ENCODE measurements at regions not wholly inside any gene's neighbourhood (a gene's known extent, or its start where the extent isn't known, plus 50 kb on each side); places are given as distances from the start of the nearest gene placed in this dataset.

- no peak for DNase-seq
Measured at GRCh38 chr5:18264126-18264882, 630.0 kb downstream of the TAF11L14 start.

GRCh38 chr5:18270635-18271338 is 636.5 kb downstream of the TAF11L14 start:
- peak; percentile 7 for DNase-seq

DNA sequence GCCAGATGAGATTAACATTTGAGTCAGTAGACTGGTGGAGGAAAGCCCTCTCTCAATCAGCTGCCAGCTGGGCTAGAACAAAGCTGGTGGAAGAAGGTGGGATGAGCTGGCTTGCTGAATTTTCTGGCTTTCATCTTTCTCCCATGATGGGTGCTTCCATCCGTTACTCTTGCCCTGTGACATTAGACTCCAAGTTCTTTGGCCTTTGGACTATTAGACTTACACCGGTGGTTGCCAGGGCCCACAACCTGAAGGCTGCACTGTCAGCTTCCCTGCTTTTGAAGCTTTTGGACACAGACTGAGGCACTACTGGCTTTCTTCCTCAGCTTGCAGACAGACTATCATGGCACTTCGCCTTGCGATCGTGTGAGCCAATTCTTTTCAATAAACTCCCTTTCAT is 642.7 kb downstream of the TAF11L14 start:
- DNase-seq = no peak

DNA sequence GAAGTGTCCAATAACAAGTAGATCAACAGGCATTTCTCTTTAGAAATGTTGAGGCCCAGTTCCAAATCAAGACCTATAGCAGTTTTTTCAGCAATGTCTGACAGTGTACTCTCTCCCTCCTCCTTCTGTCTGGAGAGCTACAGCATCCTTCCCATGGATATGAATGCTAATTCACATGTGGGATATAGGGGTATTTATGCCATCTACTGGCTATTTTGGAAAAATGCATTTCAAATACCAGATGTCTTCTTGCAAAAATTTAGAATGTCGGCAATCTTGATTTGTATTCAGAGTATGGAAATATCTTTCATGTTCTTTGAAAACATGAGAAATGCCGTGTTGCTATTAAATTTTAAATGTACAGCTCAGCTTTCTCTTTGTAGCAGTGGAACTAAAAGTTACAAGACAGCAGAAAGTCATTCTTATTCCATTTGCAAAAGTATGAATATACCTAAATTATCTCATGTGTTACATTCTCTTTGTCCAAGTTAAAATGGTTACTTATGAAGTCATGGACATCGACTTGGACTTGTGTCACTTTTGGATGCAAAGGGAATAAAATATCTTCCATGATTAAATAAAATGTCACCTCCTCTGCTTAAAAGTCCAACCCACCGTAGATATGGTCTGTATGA is 647.8 kb downstream of the TAF11L14 start:
- DNase-seq = peak; percentile 50

DNA sequence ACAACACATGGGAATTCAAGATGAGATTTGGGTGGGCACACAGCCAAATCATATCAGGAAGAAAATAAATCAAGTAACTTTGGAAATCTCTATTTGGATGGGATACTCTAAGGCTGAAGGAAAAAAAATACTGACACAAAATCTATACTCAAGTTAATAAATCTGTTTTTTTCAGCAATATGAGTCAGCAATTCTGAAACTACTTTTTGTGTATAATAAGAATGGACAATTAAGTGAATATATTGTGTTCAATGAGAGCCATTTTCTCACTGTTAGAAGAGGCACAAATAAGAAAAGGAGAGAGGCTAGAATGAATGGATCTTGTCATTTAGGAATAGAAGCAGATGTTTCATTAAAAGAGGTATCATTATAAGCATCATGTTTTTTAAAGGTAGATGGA is 651.0 kb downstream of the TAF11L14 start:
- no peak for DNase-seq

DNA sequence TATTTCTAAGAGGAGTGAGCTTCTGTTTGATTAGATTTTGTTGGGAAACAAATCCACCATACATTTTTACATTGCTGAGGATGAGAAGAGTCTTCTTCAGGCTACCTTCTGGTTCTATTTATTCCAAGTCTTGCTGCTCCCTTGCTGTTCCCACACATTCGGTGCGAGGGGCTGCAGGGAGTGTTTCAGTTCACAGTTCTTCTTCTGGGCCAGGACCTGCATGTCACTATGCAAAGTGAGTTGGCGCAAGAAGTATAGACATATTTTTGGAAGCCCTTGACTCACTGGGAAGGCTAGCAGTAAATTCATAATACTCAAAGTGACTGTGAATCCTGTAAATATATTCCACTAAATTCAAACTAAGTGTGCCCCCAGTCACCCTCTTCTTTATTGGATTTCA is 657.9 kb downstream of the TAF11L14 start:
- no peak for DNase-seq

DNA sequence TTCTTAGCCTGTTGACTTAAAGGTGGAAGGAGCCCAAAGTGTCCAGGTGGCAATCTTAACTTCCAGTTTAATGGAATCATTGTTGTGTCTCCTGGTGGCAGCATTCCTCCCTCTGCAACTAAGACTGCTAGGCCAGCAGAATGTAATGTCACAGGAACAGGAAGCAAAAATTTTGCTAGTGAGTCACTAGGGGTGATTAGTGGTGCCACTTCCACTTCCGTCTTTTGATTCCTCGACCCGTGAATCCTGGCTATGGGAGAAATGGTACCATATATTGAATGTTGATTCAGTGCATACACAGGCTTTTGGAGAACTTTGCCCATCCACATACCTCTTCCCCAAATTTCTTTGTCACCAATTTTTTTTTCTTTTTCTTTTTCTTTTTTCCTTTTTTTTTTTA is 661.4 kb downstream of the TAF11L14 start:
- DNase-seq = peak; percentile 90

DNA sequence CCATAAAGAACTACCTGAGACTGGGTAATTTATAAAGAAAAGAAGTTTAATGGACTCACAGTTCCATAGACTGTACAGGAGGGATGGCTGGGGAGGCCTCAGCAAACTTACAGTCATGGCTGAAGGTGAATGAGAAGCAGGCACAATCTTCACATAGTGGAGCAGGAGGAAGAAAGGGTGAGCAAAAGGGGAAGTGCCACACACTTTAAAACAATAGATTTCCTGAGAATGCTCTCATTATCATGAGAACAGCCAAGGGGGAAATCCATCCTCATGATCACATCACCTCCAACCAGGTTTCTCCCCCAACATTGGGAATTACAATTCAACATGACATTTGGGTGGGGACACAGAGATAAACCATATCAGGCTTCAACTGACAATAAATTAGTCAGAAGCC is 664.9 kb downstream of the TAF11L14 start:
- DNase-seq = peak; percentile 33

DNA sequence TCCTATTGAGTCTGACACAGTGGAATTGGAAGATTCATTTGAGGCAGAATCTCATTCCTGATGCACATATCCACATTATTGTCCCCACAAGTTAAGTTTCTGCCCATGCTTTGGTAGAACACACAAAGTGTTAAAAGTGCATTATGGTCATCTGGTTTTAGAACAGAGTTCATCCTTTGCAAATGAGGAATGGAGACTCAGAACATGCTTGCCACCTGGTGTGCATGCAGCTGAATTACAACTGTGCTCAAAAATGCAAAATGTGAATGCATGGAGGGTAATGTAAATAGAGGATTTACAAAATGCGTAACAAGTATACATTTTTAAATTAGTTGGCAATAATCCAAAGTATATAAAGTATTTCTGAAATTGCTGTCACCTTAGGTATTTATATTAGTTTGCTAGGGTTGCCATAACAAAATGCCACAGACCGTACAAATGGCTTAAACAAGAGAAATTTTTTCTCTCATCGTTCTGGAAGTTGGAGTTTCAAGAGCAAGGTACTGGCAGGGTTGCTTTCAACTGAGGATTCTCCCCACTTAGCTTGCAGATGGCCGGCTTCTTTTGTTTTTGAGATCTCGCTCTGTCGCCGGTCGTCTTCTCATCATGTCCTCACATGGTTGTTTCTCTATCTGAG is 671.1 kb downstream of the TAF11L14 start:
- peak; percentile 27 for DNase-seq

DNA sequence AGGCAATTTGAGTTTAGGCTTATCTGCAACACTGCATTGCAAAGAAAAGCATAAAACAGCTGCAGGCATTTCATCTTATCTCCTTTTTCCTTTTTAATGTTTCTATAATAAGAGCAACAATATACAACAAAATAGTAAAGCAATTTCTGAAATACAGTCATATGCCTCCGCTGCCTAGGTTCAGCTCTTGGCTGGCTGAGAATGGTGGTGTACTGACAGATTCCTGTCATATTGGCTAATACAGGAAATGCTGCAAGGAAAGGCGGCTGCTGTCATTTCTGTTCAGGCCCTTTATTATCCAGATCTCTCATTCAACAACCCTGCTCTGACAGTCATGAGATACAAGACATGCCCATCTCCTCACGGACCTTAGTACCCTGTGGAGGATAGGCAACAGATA is 677.0 kb downstream of the TAF11L14 start:
- peak; percentile 49 for DNase-seq

GRCh38 chr5:18312016-18312415 is 677.8 kb downstream of the TAF11L14 start:
- DNase-seq = no peak

DNA sequence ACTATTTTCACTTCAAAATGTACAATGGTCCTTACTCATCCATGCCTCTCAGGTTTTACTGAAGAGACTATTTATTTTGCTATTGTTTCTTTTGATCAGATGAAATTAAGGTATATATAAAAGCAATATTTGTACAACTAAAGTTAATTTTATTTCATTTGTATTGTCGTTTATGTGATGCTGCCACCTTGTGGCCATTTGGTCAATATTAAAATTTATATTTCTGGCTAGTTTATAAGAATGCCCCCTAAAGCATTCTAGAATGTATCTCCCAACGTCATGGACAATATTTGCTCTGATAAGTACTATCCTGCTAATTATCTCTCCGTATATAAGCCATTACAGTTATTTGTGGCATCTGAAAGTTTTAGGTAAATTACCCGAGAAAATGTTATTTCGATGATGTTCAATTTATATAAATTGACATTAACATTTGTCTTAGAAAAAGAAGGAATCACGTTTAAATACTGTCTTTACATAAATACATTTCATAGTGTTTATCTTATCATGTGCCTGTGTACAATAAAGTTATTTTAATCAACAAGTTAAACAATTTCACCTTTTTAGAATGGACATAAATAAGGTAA is 680.0 kb downstream of the TAF11L14 start:
- peak; percentile 7 for DNase-seq

GRCh38 chr5:18321262-18321942 is 687.1 kb downstream of the TAF11L14 start:
- no peak for DNase-seq

- DNase-seq = no peak
Measured at GRCh38 chr5:18323891-18324290, 689.6 kb downstream of the TAF11L14 start.

- no peak for DNase-seq
Measured at GRCh38 chr5:18325431-18325830, 691.2 kb downstream of the TAF11L14 start.

DNA sequence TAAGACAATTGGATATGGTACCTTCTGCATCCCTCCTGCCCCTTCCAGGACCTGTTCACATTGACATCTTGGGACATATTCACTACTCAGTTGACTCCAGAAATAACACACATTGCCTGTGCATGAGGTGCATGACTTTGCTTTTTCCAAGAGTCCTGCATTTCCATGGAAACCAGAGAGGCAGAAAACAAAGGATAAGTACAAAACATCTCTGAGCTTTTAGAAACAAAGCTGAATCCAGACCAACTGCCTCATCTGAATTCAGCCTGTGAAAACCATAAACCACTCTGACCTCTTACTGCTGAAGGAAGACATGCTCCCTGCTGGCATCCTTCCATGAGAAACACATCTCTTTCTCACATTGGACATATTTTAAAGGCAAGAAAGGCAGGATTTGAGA is 695.1 kb downstream of the TAF11L14 start:
- DNase-seq = no peak

- no peak for DNase-seq
Measured at GRCh38 chr5:18333841-18334240, 699.6 kb downstream of the TAF11L14 start.

GRCh38 chr5:18334949-18335348 is 700.7 kb downstream of the TAF11L14 start:
- DNase-seq = no peak

DNA sequence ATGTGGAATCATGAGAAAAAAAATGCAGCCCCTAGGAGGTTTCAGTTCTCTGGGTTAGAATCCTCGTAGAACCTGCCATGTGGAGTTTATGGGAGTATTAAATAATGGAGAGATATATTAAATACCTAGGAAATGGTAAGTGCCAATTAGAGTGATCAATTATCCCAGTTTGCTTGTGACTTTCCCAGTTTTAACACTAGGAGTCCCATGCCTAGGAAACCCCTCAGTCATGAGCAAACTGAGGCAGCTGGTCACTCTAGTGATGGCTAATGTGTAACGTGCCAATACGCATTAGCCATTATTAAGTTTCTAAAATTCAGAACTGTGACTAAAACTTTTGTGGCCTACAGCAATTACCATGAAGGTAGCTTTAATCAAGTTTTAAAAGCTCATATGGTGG is 720.6 kb downstream of the TAF11L14 start:
- no peak for DNase-seq

GRCh38 chr5:18357486-18357885 is 723.2 kb downstream of the TAF11L14 start:
- DNase-seq = no peak

GRCh38 chr5:18366234-18366633 is 732.0 kb downstream of the TAF11L14 start:
- DNase-seq = no peak

DNA sequence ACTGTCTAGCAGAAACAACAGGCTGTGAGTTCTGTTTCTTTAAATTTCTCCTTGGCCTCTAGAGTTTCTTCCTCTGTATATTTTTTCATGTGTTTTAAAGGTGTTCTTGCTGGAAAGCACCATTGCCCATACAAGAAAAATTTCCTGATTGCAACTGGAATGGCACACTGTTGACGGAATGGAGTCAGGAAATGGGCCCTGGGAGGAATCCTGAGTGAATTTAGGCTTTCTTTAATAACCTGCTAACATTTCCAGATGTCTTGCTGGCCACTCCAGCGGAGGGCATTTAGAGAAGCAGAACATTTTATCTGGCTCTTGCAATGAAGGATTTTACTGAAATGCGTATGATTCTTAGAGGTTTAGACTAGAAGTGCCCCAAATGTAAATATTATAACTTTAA is 736.3 kb downstream of the TAF11L14 start:
- DNase-seq = no peak

DNA sequence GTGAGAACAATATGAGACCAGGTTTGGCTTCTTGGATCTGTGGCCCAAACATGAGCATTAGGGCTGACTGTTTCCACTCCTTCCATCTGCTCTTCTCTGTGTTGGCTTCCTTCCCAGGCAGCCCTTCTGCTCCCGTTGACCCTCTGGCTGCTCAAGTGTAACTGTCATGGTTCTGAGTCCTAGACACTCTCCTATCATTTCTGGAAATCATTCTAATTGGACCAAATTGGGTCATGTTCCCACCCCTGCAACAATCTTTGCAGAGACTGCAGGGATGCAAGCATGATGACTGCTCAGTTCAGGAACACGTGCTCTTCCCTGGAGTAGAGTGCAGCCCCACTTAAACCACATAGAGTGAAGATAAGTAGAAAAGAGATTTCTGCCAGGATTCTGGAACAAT is 741.4 kb downstream of the TAF11L14 start:
- DNase-seq = no peak
